ENCODE measurements at regions not wholly inside any gene's neighbourhood (a gene's known extent, or its start where the extent isn't known, plus 50 kb on each side); places are given as distances from the start of the nearest gene placed in this dataset.

DNA sequence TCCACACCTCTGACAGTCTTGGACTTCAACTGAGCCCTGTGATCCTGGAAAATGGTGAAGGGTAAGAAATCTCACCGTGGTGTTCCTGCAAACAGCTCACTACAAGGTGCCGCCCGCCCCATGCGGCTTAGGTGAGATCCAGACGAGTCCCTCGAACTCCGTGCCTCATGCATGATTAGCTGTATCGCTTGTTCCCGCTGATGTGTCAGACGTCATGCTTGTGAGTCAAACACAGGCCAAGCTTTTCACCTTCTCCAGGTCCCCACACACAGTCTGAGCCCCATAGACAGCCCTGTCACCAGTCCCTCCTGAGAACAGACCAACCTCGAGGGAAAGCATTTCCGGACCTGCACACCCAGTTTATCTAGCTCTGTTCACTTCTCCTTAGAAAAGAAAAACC, 740.5 kb downstream of the GALR1 start:
- TF ChIP-seq CTCF (IDR thresholded peaks at IDR 0.05) (no peak), POLR2A (IDR thresholded peaks at IDR 0.05) (no peak)

Data from sigmoid colon (tissue), 3 donors.